ENCODE measurements at regions not wholly inside any gene's neighbourhood (a gene's known extent, or its start where the extent isn't known, plus 50 kb on each side); places are given as distances from the start of the nearest gene placed in this dataset.

DNA sequence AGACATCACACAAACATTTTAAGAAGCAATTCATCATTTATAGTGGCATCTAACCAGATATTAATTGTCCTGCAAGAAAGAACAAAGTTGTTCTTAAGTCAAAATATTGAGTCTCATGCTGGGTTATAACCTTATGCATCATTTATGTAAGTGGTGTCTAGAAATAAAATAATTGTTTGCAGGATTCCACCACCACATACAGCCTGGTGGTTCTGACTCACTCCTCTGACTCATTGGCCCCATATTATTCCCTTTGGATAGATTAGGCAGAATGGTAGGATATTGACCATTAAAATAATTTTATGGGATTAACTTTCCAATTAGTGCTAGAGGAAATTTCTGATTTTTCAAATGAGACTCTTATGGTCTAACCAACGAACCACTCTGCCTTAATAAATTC lies 384.5 kb downstream of the GRXCR1 start:
- no peak overlapping the region for H3K4me2 ChIP-seq
- no peak for TF ChIP-seq EZH2 (IDR thresholded peaks at IDR 0.05; ENCODE audit: low read depth, unreplicated experiment)

GRCh38 chr4:43282534-43282933 lies 390.0 kb downstream of the GRXCR1 start:
- Histone ChIP-seq H3K27ac (ENCODE audit: low read depth) (no peak overlapping the region), H3K4me2 (no peak overlapping the region), H2AFZ (0 out of 2 replicates have a peak overlapping the region, but pooled peaks have one; percentile 60), H3K4me1 (ENCODE audit: insufficient read depth) (no peaks in the 10 kb centered on the region; the same call in 1 of the 2 replicates), H3K79me2 (replicated peaks; ENCODE audit: insufficient read depth) (no peaks in the 10 kb centered on the region), H4K20me1 (replicated peaks; ENCODE audit: insufficient read depth) (no peaks in the 10 kb centered on the region), H3K9me2 (ENCODE audit: insufficient read depth) (no peaks in the 10 kb centered on the region), H3K27me3 (ENCODE audit: insufficient read depth) (no peaks in the 10 kb centered on the region), H3F3A (replicated peaks; ENCODE audit: low read depth) (no peaks in the 10 kb centered on the region), H3K36me3 (ENCODE audit: insufficient read depth) (no peaks in the 10 kb centered on the region), H3K4me3 (no peak overlapping the region)
- H3K9me3 Mint-ChIP-seq: no peaks in the 10 kb centered on the region
- no peak overlapping the region for H3K27ac Mint-ChIP-seq
- ATAC-seq: no peak
- TF ChIP-seq REST (IDR thresholded peaks at IDR 0.05; ENCODE audit: unreplicated experiment) (no peak), STAT1 (IDR thresholded peaks at IDR 0.05; ENCODE audit: unreplicated experiment) (no peak), ZNF331 (CRISPR knock-in tag; IDR thresholded peaks at IDR 0.05; ENCODE audit: low read depth) (peak; percentile 54; the same call in 1 of the 2 replicates)
- no peak for DNase-seq (ENCODE audit: low spot score)
- H3K4me1 Mint-ChIP-seq: no peaks in the 10 kb centered on the region
- no peak overlapping the region for H3K4me3 Mint-ChIP-seq
- H3K27me3 Mint-ChIP-seq (ENCODE audit: insufficient read depth, low read depth, poor library complexity): no peaks in the 10 kb centered on the region
- no peaks in the 10 kb centered on the region for H3K36me3 Mint-ChIP-seq (ENCODE audit: low read depth)

More for the DNA sequence above, 384.5 kb downstream of the GRXCR1 start:
- no peak overlapping the region for H3K4me3 ChIP-seq
- peaks cover 28% of the 10 kb centered on the region for H3K4me1 ChIP-seq (ENCODE audit: insufficient read depth)
- H3K9me2 ChIP-seq (ENCODE audit: insufficient read depth): peaks cover 8% of the 10 kb centered on the region; the same call in 1 of the 2 replicates
- no peaks in the 10 kb centered on the region for H3K79me2 ChIP-seq (replicated peaks; ENCODE audit: insufficient read depth)
- no peaks in the 10 kb centered on the region for H3K36me3 Mint-ChIP-seq (ENCODE audit: low read depth)
- H3K27ac Mint-ChIP-seq: peak overlapping the region; percentile 81; the same call in 1 of the 2 replicates
- no peak overlapping the region for H3K4me3 Mint-ChIP-seq
- ATAC-seq (no peak), DNase-seq (ENCODE audit: low spot score) (no peak)
- H4K20me1 ChIP-seq (replicated peaks; ENCODE audit: insufficient read depth): no peaks in the 10 kb centered on the region
- no peaks in the 10 kb centered on the region for H3K36me3 ChIP-seq (ENCODE audit: insufficient read depth)
- H3K9me3 Mint-ChIP-seq: no peaks in the 10 kb centered on the region
- no peaks in the 10 kb centered on the region for H3K27me3 Mint-ChIP-seq (ENCODE audit: insufficient read depth, low read depth, poor library complexity)
- H3F3A ChIP-seq (replicated peaks; ENCODE audit: low read depth): no peaks in the 10 kb centered on the region
- peaks cover 7% of the 10 kb centered on the region; the same call in 2 of the 3 replicates for H3K4me1 Mint-ChIP-seq
- no peaks in the 10 kb centered on the region for H3K27me3 ChIP-seq (ENCODE audit: insufficient read depth)
- H2AFZ ChIP-seq: no peak overlapping the region
- no peak overlapping the region for H3K27ac ChIP-seq (ENCODE audit: low read depth)

DNA sequence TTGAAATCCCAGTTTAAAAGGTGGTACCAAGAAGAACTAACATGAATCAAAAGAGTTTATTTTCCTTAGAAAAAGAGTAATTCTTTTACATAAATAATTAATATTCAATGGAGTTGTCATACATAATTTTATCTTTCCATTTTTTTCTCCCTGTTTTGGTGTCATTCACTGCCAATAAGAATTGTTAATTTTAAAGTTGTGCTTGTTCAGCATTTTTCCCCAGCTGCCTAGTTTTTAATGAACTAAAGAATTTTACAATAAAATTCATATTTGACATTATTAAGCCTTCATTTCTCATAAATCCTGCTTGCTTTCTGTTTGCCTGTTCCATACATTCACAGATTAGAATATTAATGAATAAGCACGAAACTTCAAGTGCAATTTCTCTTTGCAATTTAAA lies 393.6 kb downstream of the GRXCR1 start:
- Histone ChIP-seq H3K4me3 (no peak overlapping the region), H3K27me3 (ENCODE audit: insufficient read depth) (no peaks in the 10 kb centered on the region), H3F3A (replicated peaks; ENCODE audit: low read depth) (no peaks in the 10 kb centered on the region), H4K20me1 (replicated peaks; ENCODE audit: insufficient read depth) (no peaks in the 10 kb centered on the region), H3K9me2 (ENCODE audit: insufficient read depth) (peaks cover 3% of the 10 kb centered on the region; the same call in 1 of the 2 replicates), H2AFZ (no peak overlapping the region), H3K36me3 (ENCODE audit: insufficient read depth) (no peaks in the 10 kb centered on the region), H3K4me1 (ENCODE audit: insufficient read depth) (no peaks in the 10 kb centered on the region), H3K4me2 (no peak overlapping the region), H3K79me2 (replicated peaks; ENCODE audit: insufficient read depth) (no peaks in the 10 kb centered on the region), H3K27ac (ENCODE audit: low read depth) (no peak overlapping the region)
- Mint-ChIP-seq H3K36me3 (ENCODE audit: low read depth) (no peaks in the 10 kb centered on the region), H3K27me3 (ENCODE audit: insufficient read depth, low read depth, poor library complexity) (no peaks in the 10 kb centered on the region), H3K4me1 (no peaks in the 10 kb centered on the region), H3K4me3 (no peak overlapping the region), H3K9me3 (no peaks in the 10 kb centered on the region), H3K27ac (no peak overlapping the region)
- no peak for DNase-seq (ENCODE audit: low spot score)
- ATAC-seq: no peak
- TF ChIP-seq REST (IDR thresholded peaks at IDR 0.05; ENCODE audit: unreplicated experiment): no peak

Measured in GM23338 (cell line).